Erythroblast (primary cell): ENCODE measurements at regions not wholly inside any gene's neighbourhood (a gene's known extent, or its start where the extent isn't known, plus 50 kb on each side); places are given as distances from the start of the nearest gene placed in this dataset.

Experiments used
- GATA1 ChIP-seq: IDR thresholded peaks from 2 replicates; pipeline ENCODE4 v1.6.1; 2011; ENCODE audit warnings: low read depth, mild to moderate bottlenecking, control low read depth, low read length, moderate library complexity
- POLR2A ChIP-seq: IDR thresholded peaks from 2 replicates; pipeline ENCODE4 v1.6.1; 2011; ENCODE audit warnings: mild to moderate bottlenecking, low read length

GRCh38 chr10:4650582-4650981 is 175.4 kb upstream of the AKR1E2 start:
- TF ChIP-seq POLR2A = no peak
- no peak for TF ChIP-seq GATA1
